ENCODE measurements at regions not wholly inside any gene's neighbourhood (a gene's known extent, or its start where the extent isn't known, plus 50 kb on each side); places are given as distances from the start of the nearest gene placed in this dataset.

- ChIA-PET CTCF (no interaction called here), POLR2A (no interaction called here)
- Histone ChIP-seq H3K36me3 (ENCODE audit: control insufficient read depth in 2 of 2, insufficient read depth in 1 of 2, low read length in 2 of 2) (no peaks in the 10 kb centered on the region), H3K9me3 (ENCODE audit: control insufficient read depth, insufficient read depth, low read depth, low read length) (no peaks in the 10 kb centered on the region), H3K27ac (ENCODE audit: extremely low read depth, low read depth, low read length) (no peak overlapping the region), H3K4me3 (ENCODE audit: low read depth, low read length) (no peak overlapping the region), H3K4me1 (ENCODE audit: control insufficient read depth, insufficient read depth, low read length) (no peaks in the 10 kb centered on the region)
- TF ChIP-seq ZNF510 (tag by site-specific recombination; IDR thresholded peaks at IDR 0.05; ENCODE audit: insufficient replicate concordance) (no peak), ZNF560 (tag by site-specific recombination; IDR thresholded peaks at IDR 0.05; ENCODE audit: borderline replicate concordance) (no peak), HOXA7 (CRISPR knock-in tag; IDR thresholded peaks at IDR 0.05; ENCODE audit: borderline replicate concordance) (no peak), ZNF248 (tag by site-specific recombination; IDR thresholded peaks at IDR 0.05) (no peak), ATF2 (tag by site-specific recombination; IDR thresholded peaks at IDR 0.05; ENCODE audit: low read depth) (no peak), ZNF530 (tag by site-specific recombination; IDR thresholded peaks at IDR 0.05; ENCODE audit: low read depth) (no peak), ZNF660 (tag by site-specific recombination; IDR thresholded peaks at IDR 0.05) (no peak), ZNF426 (tag by site-specific recombination; IDR thresholded peaks at IDR 0.05) (no peak), AEBP2 (tag by site-specific recombination; IDR thresholded peaks at IDR 0.05; ENCODE audit: borderline replicate concordance) (no peak), ZBTB49 (tag by site-specific recombination; IDR thresholded peaks at IDR 0.05; ENCODE audit: low read depth) (no peak), ZNF488 (tag by site-specific recombination; IDR thresholded peaks at IDR 0.05) (no peak), PRDM2 (tag by site-specific recombination; IDR thresholded peaks at IDR 0.05; ENCODE audit: borderline replicate concordance) (no peak), ZNF311 (tag by site-specific recombination; IDR thresholded peaks at IDR 0.05; ENCODE audit: borderline replicate concordance) (no peak), INSM2 (tag by site-specific recombination; IDR thresholded peaks at IDR 0.05) (no peak), ZNF211 (tag by site-specific recombination; IDR thresholded peaks at IDR 0.05; ENCODE audit: low read depth) (no peak), BCL11B (tag by site-specific recombination; IDR thresholded peaks at IDR 0.05; ENCODE audit: low read depth) (no peak), ZNF19 (tag by site-specific recombination; IDR thresholded peaks at IDR 0.05; ENCODE audit: low read depth) (no peak), ZNF394 (tag by site-specific recombination; IDR thresholded peaks at IDR 0.05; ENCODE audit: borderline replicate concordance) (no peak)
Observed at GRCh38 chr4:4642496-4643000, 100.7 kb upstream of the STX18 start.

All from HEK293 (cell line).